ENCODE measurements at regions not wholly inside any gene's neighbourhood (a gene's known extent, or its start where the extent isn't known, plus 50 kb on each side); places are given as distances from the start of the nearest gene placed in this dataset.

DNA sequence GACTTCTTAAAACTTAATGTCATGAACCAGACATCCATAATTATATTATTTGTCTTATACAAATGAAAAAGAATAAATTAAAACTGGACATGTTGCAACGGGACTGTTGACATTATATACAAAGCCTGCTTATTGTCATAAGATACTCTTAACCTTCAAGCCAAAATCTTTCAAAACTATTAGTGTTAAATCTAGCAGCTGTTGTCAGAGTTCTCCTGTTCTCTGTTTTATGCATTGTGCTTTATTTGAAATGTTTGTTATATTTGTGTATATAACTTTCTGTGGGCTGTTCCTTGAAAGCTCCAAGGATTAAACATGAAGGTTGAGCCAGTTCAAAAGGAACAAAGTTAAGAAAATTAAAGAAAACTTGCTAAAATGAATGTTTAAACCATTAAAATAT, 335.5 kb upstream of the NT5C1B start:
- H3K9me3 Mint-ChIP-seq = peaks cover 2% of the 10 kb centered on the region
- H3K27me3 Mint-ChIP-seq = no peaks in the 10 kb centered on the region
- H3K36me3 Mint-ChIP-seq (ENCODE audit: low read depth) = peaks cover 26% of the 10 kb centered on the region
- H3K27me3 ChIP-seq (ENCODE audit: control insufficient read depth in 1 of 2, insufficient read depth in 2 of 2, low read length in 2 of 2) = no peaks in the 10 kb centered on the region
- H3K27ac Mint-ChIP-seq = no peak overlapping the region
- no peak overlapping the region for H3K27ac ChIP-seq (ENCODE audit: low read depth in 1 of 2, low read length in 2 of 2)
- intact Hi-C loops (cut with DNase I, micrococcal nuclease) = no loop called here
- H3K9me3 ChIP-seq (ENCODE audit: control insufficient read depth in 1 of 2, insufficient read depth in 1 of 2, low read length in 2 of 2) = no peaks in the 10 kb centered on the region
- H3K4me1 ChIP-seq (ENCODE audit: insufficient read depth, low read length) = no peaks in the 10 kb centered on the region
- TF ChIP-seq, protein P1, sequence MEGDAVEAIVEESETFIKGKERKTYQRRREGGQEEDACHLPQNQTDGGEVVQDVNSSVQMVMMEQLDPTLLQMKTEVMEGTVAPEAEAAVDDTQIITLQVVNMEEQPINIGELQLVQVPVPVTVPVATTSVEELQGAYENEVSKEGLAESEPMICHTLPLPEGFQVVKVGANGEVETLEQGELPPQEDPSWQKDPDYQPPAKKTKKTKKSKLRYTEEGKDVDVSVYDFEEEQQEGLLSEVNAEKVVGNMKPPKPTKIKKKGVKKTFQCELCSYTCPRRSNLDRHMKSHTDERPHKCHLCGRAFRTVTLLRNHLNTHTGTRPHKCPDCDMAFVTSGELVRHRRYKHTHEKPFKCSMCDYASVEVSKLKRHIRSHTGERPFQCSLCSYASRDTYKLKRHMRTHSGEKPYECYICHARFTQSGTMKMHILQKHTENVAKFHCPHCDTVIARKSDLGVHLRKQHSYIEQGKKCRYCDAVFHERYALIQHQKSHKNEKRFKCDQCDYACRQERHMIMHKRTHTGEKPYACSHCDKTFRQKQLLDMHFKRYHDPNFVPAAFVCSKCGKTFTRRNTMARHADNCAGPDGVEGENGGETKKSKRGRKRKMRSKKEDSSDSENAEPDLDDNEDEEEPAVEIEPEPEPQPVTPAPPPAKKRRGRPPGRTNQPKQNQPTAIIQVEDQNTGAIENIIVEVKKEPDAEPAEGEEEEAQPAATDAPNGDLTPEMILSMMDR (IDR thresholded peaks at IDR 0.05) = no peak
- no peak for DNase-seq
- no peak overlapping the region for H3K4me3 Mint-ChIP-seq
- H3K4me1 Mint-ChIP-seq (ENCODE audit: low read depth) = no peaks in the 10 kb centered on the region
- H3K4me3 ChIP-seq (ENCODE audit: low read length) = no peak overlapping the region
- ATAC-seq (ENCODE audit: poor library complexity) = no peak
- no peaks in the 10 kb centered on the region for H3K36me3 ChIP-seq (ENCODE audit: insufficient read depth, low read length)
- CTCF ChIA-PET = no interaction called here
- POLR2A ChIA-PET = no interaction called here

- Histone ChIP-seq H3K4me1 (ENCODE audit: insufficient read depth, low read length) (no peaks in the 10 kb centered on the region), H3K27me3 (ENCODE audit: control insufficient read depth in 1 of 2, insufficient read depth in 2 of 2, low read length in 2 of 2) (no peaks in the 10 kb centered on the region), H3K9me3 (ENCODE audit: control insufficient read depth in 1 of 2, insufficient read depth in 1 of 2, low read length in 2 of 2) (no peaks in the 10 kb centered on the region), H3K27ac (ENCODE audit: low read depth in 1 of 2, low read length in 2 of 2) (no peak overlapping the region), H3K4me3 (ENCODE audit: low read length) (no peak overlapping the region), H3K36me3 (ENCODE audit: insufficient read depth, low read length) (no peaks in the 10 kb centered on the region)
- H3K4me1 Mint-ChIP-seq (ENCODE audit: low read depth) = no peaks in the 10 kb centered on the region
- H3K9me3 Mint-ChIP-seq = peaks cover 2% of the 10 kb centered on the region
- no peak overlapping the region for H3K4me3 Mint-ChIP-seq
- no peak overlapping the region for H3K27ac Mint-ChIP-seq
- H3K27me3 Mint-ChIP-seq = no peaks in the 10 kb centered on the region
- CTCF ChIA-PET = no interaction called here
- POLR2A ChIA-PET = no interaction called here
- ATAC-seq (ENCODE audit: poor library complexity) = no peak
- TF ChIP-seq, protein P1 (IDR thresholded peaks at IDR 0.05) = no peak
- DNase-seq = no peak
- intact Hi-C loops (cut with DNase I, micrococcal nuclease) = no loop called here
- peaks cover 26% of the 10 kb centered on the region for H3K36me3 Mint-ChIP-seq (ENCODE audit: low read depth)
Measured at GRCh38 chr2:18924386-18924785, 335.0 kb upstream of the NT5C1B start.

GRCh38 chr2:18922276-18922675, 332.9 kb upstream of the NT5C1B start:
- Histone ChIP-seq H3K9me3 (ENCODE audit: control insufficient read depth in 1 of 2, insufficient read depth in 1 of 2, low read length in 2 of 2) (no peaks in the 10 kb centered on the region), H3K27me3 (ENCODE audit: control insufficient read depth in 1 of 2, insufficient read depth in 2 of 2, low read length in 2 of 2) (no peaks in the 10 kb centered on the region), H3K4me1 (ENCODE audit: insufficient read depth, low read length) (no peaks in the 10 kb centered on the region), H3K4me3 (ENCODE audit: low read length) (no peak overlapping the region), H3K27ac (ENCODE audit: low read depth in 1 of 2, low read length in 2 of 2) (no peak overlapping the region), H3K36me3 (ENCODE audit: insufficient read depth, low read length) (no peaks in the 10 kb centered on the region)
- H3K27ac Mint-ChIP-seq = no peak overlapping the region
- H3K9me3 Mint-ChIP-seq = peaks cover 2% of the 10 kb centered on the region
- H3K36me3 Mint-ChIP-seq (ENCODE audit: low read depth) = peaks cover 20% of the 10 kb centered on the region
- no peaks in the 10 kb centered on the region for H3K4me1 Mint-ChIP-seq (ENCODE audit: low read depth)
- CTCF ChIA-PET = no interaction called here
- no peak overlapping the region for H3K4me3 Mint-ChIP-seq
- DNase-seq = no peak
- no peak for ATAC-seq (ENCODE audit: poor library complexity)
- TF ChIP-seq, protein P1 (IDR thresholded peaks at IDR 0.05) = no peak
- H3K27me3 Mint-ChIP-seq = no peaks in the 10 kb centered on the region
- intact Hi-C loops (cut with DNase I, micrococcal nuclease) = no loop called here
- POLR2A ChIA-PET = no interaction called here
